Body of pancreas (tissue), 4 donors: ENCODE measurements at regions not wholly inside any gene's neighbourhood (a gene's known extent, or its start where the extent isn't known, plus 50 kb on each side); places are given as distances from the start of the nearest gene placed in this dataset.
A peak's percentile ranks its signal among the peaks of the same experiment; 100 is the strongest.

Source experiments
- ATAC-seq: fragments of 150-250 bp; one replicate; pipeline ENCODE4 v1.9.1; 2016
- DNase-seq, 4 donors: peaks; one replicate each; pipeline ENCODE4 v3.0.0-alpha.2; 2019
- H3K27ac ChIP-seq, 4 donors: fragments of 200-600 bp; sonication (generic); 1 replicate in 3 of 4; 2 replicates in 1 of 4; pipeline versions ENCODE4 v1.5.1 to v1.6.1; 2016 to 2019; ENCODE audit warnings: mild to moderate bottlenecking in 1 of 4, mixed read lengths in 1 of 4, moderate library complexity in 1 of 4
- H3K27me3 ChIP-seq, 2 donors: fragments of 200-600 bp; sonication (generic); one replicate each; pipeline ENCODE4 v1.6.0; 2016; ENCODE audit warnings: mild to moderate bottlenecking in 1 of 2
- H3K36me3 ChIP-seq, 2 donors: fragments of 200-600 bp; sonication (generic); replicated peaks in 1 of 2; 2 replicates each; pipeline ENCODE4 v1.5.1; 2016; ENCODE audit warnings: low read depth in 2 of 2; ENCODE audit not compliant: insufficient read depth in 1 of 2
- H3K4me1 ChIP-seq: fragments of 200-600 bp; sonication (generic); one replicate; pipeline ENCODE4 v1.6.0; 2016
- H3K4me3 ChIP-seq, 2 donors: fragments of 200-600 bp; sonication (generic); 1 replicate in 1 of 2; 2 replicates in 1 of 2; pipeline ENCODE4 v1.5.1; 2016 to 2019
- H3K9me3 ChIP-seq, 3 donors: fragments of 200-600 bp; sonication (generic); 1 replicate in 2 of 3; 2 replicates in 1 of 3; pipeline ENCODE4 v1.5.1; 2016
- CTCF ChIP-seq, 7 experiments: fragments of 450-650 bp in 4 of 7; fragments of 200-600 bp in 3 of 7; sonication (generic) in 3 of 7; IDR thresholded peaks; one replicate each; pipeline ENCODE4 v1.5.1; 2016 to 2019; ENCODE audit warnings: antibody characterized with exemption in 7 of 7
- POLR2A ChIP-seq, 3 donors: fragments of 450-650 bp; IDR thresholded peaks; one replicate each; pipeline ENCODE4 v1.6.1; 2016; ENCODE audit warnings: antibody characterized with exemption in 3 of 3, mild to moderate bottlenecking in 2 of 3
- WGBS, 2 donors: methylation state at CpG; one replicate each; pipeline ENCODE4 v1.1.5; 2017; 5-methylcytosine and 5-hydroxymethylcytosine counted together
- intact Hi-C: fragments of 100-400 bp; cut with DNase I; formaldehyde crosslinking; loops from one replicate; pipeline ENCODE4 v1.15.1; 2023

- Histone ChIP-seq H3K9me3 (no peaks in the 10 kb centered on the region), H3K4me1 (no peaks in the 10 kb centered on the region), H3K27ac (no peak overlapping the region), H3K4me3 (no peak overlapping the region), H3K27me3 (no peaks in the 10 kb centered on the region), H3K36me3 (no peaks in the 10 kb centered on the region)
- ATAC-seq (no peak), DNase-seq (peak in 1 of 4 donors; percentile 17)
- intact Hi-C loops = no loop called here
- TF ChIP-seq POLR2A (IDR thresholded peaks at IDR 0.05) (no peak), CTCF (IDR thresholded peaks at IDR 0.05) (no peak)
These were observed 340.3 kb upstream of the RBMS3 start for GRCh38 chr3:28940530-28940929.

GRCh38 chr3:28940994-28941393 is 339.9 kb upstream of the RBMS3 start:
- no peak for DNase-seq
- no peak overlapping the region for H3K27ac ChIP-seq
- H3K36me3 ChIP-seq = no peaks in the 10 kb centered on the region
- intact Hi-C loops = no loop called here
- WGBS, 2 donors = 63 to 71% methylated on average over 1 of the region's 1 CpG
- no peak for ATAC-seq
- TF ChIP-seq POLR2A (IDR thresholded peaks at IDR 0.05) (no peak), CTCF (IDR thresholded peaks at IDR 0.05) (no peak)
- H3K4me1 ChIP-seq = no peaks in the 10 kb centered on the region
- H3K9me3 ChIP-seq = no peaks in the 10 kb centered on the region
- no peaks in the 10 kb centered on the region for H3K27me3 ChIP-seq
- no peak overlapping the region for H3K4me3 ChIP-seq

- DNase-seq = no peak
- no peaks in the 10 kb centered on the region for H3K9me3 ChIP-seq
- H3K4me1 ChIP-seq = no peaks in the 10 kb centered on the region
- no peaks in the 10 kb centered on the region for H3K36me3 ChIP-seq
- no peaks in the 10 kb centered on the region for H3K27me3 ChIP-seq
- TF ChIP-seq CTCF (IDR thresholded peaks at IDR 0.05) (no peak), POLR2A (IDR thresholded peaks at IDR 0.05) (no peak)
- intact Hi-C loops = no loop called here
- no peak overlapping the region for H3K4me3 ChIP-seq
- ATAC-seq = no peak
- H3K27ac ChIP-seq = no peak overlapping the region
- 36 to 38% methylated on average over 2 of the region's 2 CpGs for WGBS, 2 donors
These were observed 333.8 kb upstream of the RBMS3 start for GRCh38 chr3:28947061-28947460.

GRCh38 chr3:28947751-28948150 is 333.1 kb upstream of the RBMS3 start:
- ATAC-seq = no peak
- Histone ChIP-seq H3K4me3 (no peak overlapping the region), H3K27ac (no peak overlapping the region), H3K36me3 (no peaks in the 10 kb centered on the region), H3K4me1 (no peaks in the 10 kb centered on the region), H3K27me3 (no peaks in the 10 kb centered on the region), H3K9me3 (no peaks in the 10 kb centered on the region)
- no peak for DNase-seq
- 54 to 62% methylated on average over 2 of the region's 2 CpGs for WGBS, 2 donors
- TF ChIP-seq POLR2A (IDR thresholded peaks at IDR 0.05) = no peak
- TF ChIP-seq CTCF (IDR thresholded peaks at IDR 0.05) = no peak
- intact Hi-C loops = no loop called here

GRCh38 chr3:28948685-28949084 is 332.2 kb upstream of the RBMS3 start:
- ATAC-seq = no peak
- DNase-seq = no peak
- intact Hi-C loops = no loop called here
- TF ChIP-seq CTCF (IDR thresholded peaks at IDR 0.05) (no peak), POLR2A (IDR thresholded peaks at IDR 0.05) (no peak)
- Histone ChIP-seq H3K27ac (no peak overlapping the region), H3K4me1 (no peaks in the 10 kb centered on the region), H3K27me3 (no peaks in the 10 kb centered on the region), H3K36me3 (no peaks in the 10 kb centered on the region), H3K9me3 (no peaks in the 10 kb centered on the region), H3K4me3 (no peak overlapping the region)
